B cell (primary cell): ENCODE measurements at regions not wholly inside any gene's neighbourhood (a gene's known extent, or its start where the extent isn't known, plus 50 kb on each side); places are given as distances from the start of the nearest gene placed in this dataset.

Experiments
- ATAC-seq: fragments of 200-7000 bp; cut with Tn5 transposase; one replicate; pipeline ENCODE4 v1.10.0; 2021; ENCODE audit warnings: low read depth, mild to moderate bottlenecking, moderate number of reproducible peaks, moderate library complexity
- CTCF ChIA-PET: fragments of 350-600 bp; sonication (Branson Sonifier 250); formaldehyde crosslinking; loops from one replicate; lab custom pipeline; 2021; ENCODE audit warnings: antibody characterized with exemption, inconsistent platforms; lab: Charles Lee
- POLR2A ChIA-PET: fragments of 350-600 bp; sonication (Branson Sonifier 250); formaldehyde crosslinking; loops from one replicate; lab custom pipeline; 2021; ENCODE audit warnings: antibody characterized with exemption; lab: Charles Lee
- DNase-seq: peaks from one replicate; pipeline ENCODE4 v3.0.0; 2013
- H2AFZ ChIP-seq: 2 replicates; pipeline ENCODE4 v1.6.1; 2012; ENCODE audit warnings: mild to moderate bottlenecking, low read depth, low read length; ENCODE audit not compliant: insufficient read depth, poor library complexity, severe bottlenecking
- H3K27ac ChIP-seq, 2 donors: 1 replicate in 1 of 2; 2 replicates in 1 of 2; pipeline ENCODE4 v1.5.1; 2012 to 2013; ENCODE audit warnings: low read length in 2 of 2, mild to moderate bottlenecking in 2 of 2, moderate library complexity in 1 of 2
- H3K27me3 ChIP-seq, 4 experiments: fragments of 200-600 bp in 1 of 4; sonication (generic) in 1 of 4; replicated peaks in 1 of 4; 1 replicate in 2 of 4; 2 replicates in 2 of 4; pipeline versions ENCODE4 v1.6.1 to v1.7.0; 2013 to 2016; ENCODE audit warnings: low read length in 3 of 4, mild to moderate bottlenecking in 2 of 4, mixed read lengths in 1 of 4, moderate library complexity in 1 of 4; ENCODE audit not compliant: insufficient read depth in 4 of 4, control insufficient read depth in 3 of 4; ENCODE audit errors: control extremely low read depth in 1 of 4
- H3K36me3 ChIP-seq, 2 experiments: replicated peaks in 1 of 2; 1 replicate in 1 of 2; 2 replicates in 1 of 2; pipeline versions ENCODE4 v1.6.1 to v1.7.1; 2013; ENCODE audit warnings: low read length in 1 of 2; ENCODE audit not compliant: insufficient read depth in 2 of 2, control insufficient read depth in 1 of 2; ENCODE audit errors: control extremely low read depth in 1 of 2, extremely low read depth in 1 of 2
- H3K4me1 ChIP-seq, 2 donors: fragments of 200-600 bp in 1 of 2; sonication (generic) in 1 of 2; 1 replicate in 1 of 2; 2 replicates in 1 of 2; pipeline versions ENCODE4 v1.5.1 to v1.6.1; 2013 to 2017; ENCODE audit warnings: low read length in 2 of 2; ENCODE audit not compliant: control insufficient read depth in 2 of 2, insufficient read depth in 2 of 2
- H3K4me2 ChIP-seq: replicated peaks from 2 replicates; pipeline ENCODE3; 2012; ENCODE audit warnings: mild to moderate bottlenecking, low read depth, low read length; ENCODE audit not compliant: poor library complexity, severe bottlenecking
- H3K4me3 ChIP-seq, 5 experiments: fragments of 200-600 bp in 1 of 5; sonication (generic) in 1 of 5; 1 replicate in 3 of 5; 2 replicates in 2 of 5; pipeline versions ENCODE4 v1.5.1 to v1.7.0; 2011 to 2016; ENCODE audit warnings: low read length in 4 of 5, mild to moderate bottlenecking in 4 of 5, low read depth in 2 of 5, control low read depth in 1 of 5, moderate library complexity in 1 of 5; ENCODE audit not compliant: insufficient read depth in 1 of 5; ENCODE audit errors: control extremely low read depth in 1 of 5, extremely low read depth in 1 of 5
- H3K79me2 ChIP-seq: fragments of 200-600 bp; sonication (generic); one replicate; pipeline ENCODE4 v1.6.0; 2016; ENCODE audit warnings: low read length; ENCODE audit not compliant: control insufficient read depth, insufficient read depth
- H3K9ac ChIP-seq: fragments of 200-600 bp; sonication (generic); 2 replicates; pipeline ENCODE4 v1.6.1; 2017; ENCODE audit warnings: mild to moderate bottlenecking, low read length, moderate library complexity
- H3K9me3 ChIP-seq, 3 donors: one replicate each; pipeline versions ENCODE4 v1.6.1 to v1.7.1; 2013; ENCODE audit warnings: low read length in 2 of 3; ENCODE audit not compliant: control insufficient read depth in 2 of 3, insufficient read depth in 1 of 3; ENCODE audit errors: control extremely low read depth in 1 of 3
- H4K20me1 ChIP-seq: 2 replicates; pipeline ENCODE4 v1.6.0; 2012; ENCODE audit warnings: mild to moderate bottlenecking, low read length; ENCODE audit not compliant: insufficient read depth, control insufficient read depth, poor library complexity, severe bottlenecking
- H3K27ac Mint-ChIP-seq: one replicate; pipeline ENCODE4 v1.8.0; 2021; ENCODE audit warnings: mixed read lengths
- H3K27me3 Mint-ChIP-seq: one replicate; pipeline ENCODE4 v1.8.0; 2021; ENCODE audit warnings: mixed read lengths
- H3K4me1 Mint-ChIP-seq: one replicate; pipeline ENCODE4 v1.8.0; 2021; ENCODE audit warnings: mixed read lengths
- H3K4me3 Mint-ChIP-seq: one replicate; pipeline ENCODE4 v1.8.0; 2021; ENCODE audit warnings: mixed read lengths
- H3K9me3 Mint-ChIP-seq: one replicate; pipeline ENCODE4 v1.8.0; 2022; ENCODE audit warnings: mixed read lengths; ENCODE audit not compliant: insufficient read depth
- EZH2 ChIP-seq: IDR thresholded peaks from 2 replicates; pipeline ENCODE4 v1.6.1; 2012; ENCODE audit warnings: borderline replicate concordance, low read depth, mild to moderate bottlenecking, moderate library complexity, low read length; ENCODE audit not compliant: insufficient read depth, poor library complexity, severe bottlenecking
- WGBS: methylation state at CpG from one replicate; pipeline ENCODE4 v1.1.5; 2013; ENCODE audit warnings: missing lambda C conversion rate; ENCODE audit not compliant: insufficient coverage; 5-methylcytosine and 5-hydroxymethylcytosine counted together
- intact Hi-C: fragments of 100-400 bp; cut with micrococcal nuclease; formaldehyde crosslinking; loops from one replicate; pipeline ENCODE4 v1.10.0; 2022
- TF ChIP-seq, protein P1 (sequence below): fragments of 200-600 bp; IDR thresholded peaks from one replicate; pipeline ENCODE4 v1.8.0; 2022; ENCODE audit warnings: antibody characterized with exemption, mild to moderate bottlenecking

- POLR2A ChIA-PET, result no interaction called here
- H3K27me3 ChIP-seq, result no peaks in the 10 kb centered on the region
- TF ChIP-seq, protein P1, sequence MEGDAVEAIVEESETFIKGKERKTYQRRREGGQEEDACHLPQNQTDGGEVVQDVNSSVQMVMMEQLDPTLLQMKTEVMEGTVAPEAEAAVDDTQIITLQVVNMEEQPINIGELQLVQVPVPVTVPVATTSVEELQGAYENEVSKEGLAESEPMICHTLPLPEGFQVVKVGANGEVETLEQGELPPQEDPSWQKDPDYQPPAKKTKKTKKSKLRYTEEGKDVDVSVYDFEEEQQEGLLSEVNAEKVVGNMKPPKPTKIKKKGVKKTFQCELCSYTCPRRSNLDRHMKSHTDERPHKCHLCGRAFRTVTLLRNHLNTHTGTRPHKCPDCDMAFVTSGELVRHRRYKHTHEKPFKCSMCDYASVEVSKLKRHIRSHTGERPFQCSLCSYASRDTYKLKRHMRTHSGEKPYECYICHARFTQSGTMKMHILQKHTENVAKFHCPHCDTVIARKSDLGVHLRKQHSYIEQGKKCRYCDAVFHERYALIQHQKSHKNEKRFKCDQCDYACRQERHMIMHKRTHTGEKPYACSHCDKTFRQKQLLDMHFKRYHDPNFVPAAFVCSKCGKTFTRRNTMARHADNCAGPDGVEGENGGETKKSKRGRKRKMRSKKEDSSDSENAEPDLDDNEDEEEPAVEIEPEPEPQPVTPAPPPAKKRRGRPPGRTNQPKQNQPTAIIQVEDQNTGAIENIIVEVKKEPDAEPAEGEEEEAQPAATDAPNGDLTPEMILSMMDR, result no peak
- TF ChIP-seq EZH2, result no peak
- CTCF ChIA-PET, result no interaction called here
- ATAC-seq (no peak), DNase-seq (no peak)
- no peak overlapping the region for H3K9ac ChIP-seq
- H3K27me3 Mint-ChIP-seq, result no peaks in the 10 kb centered on the region
- H3K27ac Mint-ChIP-seq, result no peak overlapping the region
- no peaks in the 10 kb centered on the region for H4K20me1 ChIP-seq
- no peaks in the 10 kb centered on the region for H3K9me3 ChIP-seq
- H3K4me1 Mint-ChIP-seq, result no peaks in the 10 kb centered on the region
- H3K36me3 ChIP-seq, result no peaks in the 10 kb centered on the region
- no peak overlapping the region for H3K4me3 Mint-ChIP-seq
- WGBS, result 100% methylated on average over 2 of the region's 4 CpGs
- no peak overlapping the region for H3K4me2 ChIP-seq
- no peaks in the 10 kb centered on the region for H3K79me2 ChIP-seq
- H3K4me1 ChIP-seq, result no peaks in the 10 kb centered on the region
- no peaks in the 10 kb centered on the region for H3K9me3 Mint-ChIP-seq
- H3K27ac ChIP-seq, result no peak overlapping the region
- no peak overlapping the region for H3K4me3 ChIP-seq
- no peak overlapping the region for H2AFZ ChIP-seq
- intact Hi-C loops, result no loop called here
Measured at GRCh38 chr4:147339100-147339499, 141.8 kb upstream of the EDNRA start.

GRCh38 chr4:147340111-147340510 is 140.8 kb upstream of the EDNRA start:
- Mint-ChIP-seq H3K27me3 (no peaks in the 10 kb centered on the region), H3K9me3 (no peaks in the 10 kb centered on the region), H3K4me1 (no peaks in the 10 kb centered on the region), H3K4me3 (no peak overlapping the region), H3K27ac (no peak overlapping the region)
- Histone ChIP-seq H3K9ac (no peak overlapping the region), H3K4me2 (no peak overlapping the region), H3K36me3 (no peaks in the 10 kb centered on the region), H2AFZ (no peak overlapping the region), H4K20me1 (no peaks in the 10 kb centered on the region), H3K4me3 (no peak overlapping the region), H3K79me2 (no peaks in the 10 kb centered on the region), H3K27me3 (no peaks in the 10 kb centered on the region), H3K4me1 (no peaks in the 10 kb centered on the region), H3K9me3 (no peaks in the 10 kb centered on the region), H3K27ac (no peak overlapping the region)
- CTCF ChIA-PET, result no interaction called here
- DNase-seq, result no peak
- TF ChIP-seq, protein P1, result no peak
- TF ChIP-seq EZH2, result no peak
- POLR2A ChIA-PET, result no interaction called here
- ATAC-seq, result no peak
- intact Hi-C loops, result no loop called here
- WGBS, result 100% methylated on average over 1 of the region's 1 CpG
